HUES6 (cell line): ENCODE measurements at regions not wholly inside any gene's neighbourhood (a gene's known extent, or its start where the extent isn't known, plus 50 kb on each side); places are given as distances from the start of the nearest gene placed in this dataset.

Experiments used
- H3K27ac ChIP-seq: 2 replicates; pipeline ENCODE4 v1.7.0; 2013; ENCODE audit warnings: low read depth, mild to moderate bottlenecking, low read length, inconsistent platforms
- H3K27me3 ChIP-seq: 2 replicates; pipeline ENCODE4 v1.6.1; 2013; ENCODE audit warnings: low read length; ENCODE audit not compliant: control insufficient read depth, insufficient read depth
- H3K36me3 ChIP-seq: 2 replicates; pipeline ENCODE4 v1.6.1; 2013; ENCODE audit warnings: low read length; ENCODE audit not compliant: control insufficient read depth, insufficient read depth
- H3K4me1 ChIP-seq: 2 replicates; pipeline ENCODE4 v1.6.1; 2013; ENCODE audit warnings: low read length; ENCODE audit not compliant: control insufficient read depth, insufficient read depth
- H3K4me3 ChIP-seq: 2 replicates; pipeline ENCODE4 v1.5.1; 2013; ENCODE audit warnings: low read depth, low read length
- H3K9ac ChIP-seq: one replicate; pipeline ENCODE4 v1.6.1; 2013; ENCODE audit warnings: mild to moderate bottlenecking, low read length
- H3K9me3 ChIP-seq: 2 replicates; pipeline ENCODE4 v1.6.1; 2013; ENCODE audit warnings: low read depth, low read length; ENCODE audit not compliant: control insufficient read depth, insufficient read depth

DNA sequence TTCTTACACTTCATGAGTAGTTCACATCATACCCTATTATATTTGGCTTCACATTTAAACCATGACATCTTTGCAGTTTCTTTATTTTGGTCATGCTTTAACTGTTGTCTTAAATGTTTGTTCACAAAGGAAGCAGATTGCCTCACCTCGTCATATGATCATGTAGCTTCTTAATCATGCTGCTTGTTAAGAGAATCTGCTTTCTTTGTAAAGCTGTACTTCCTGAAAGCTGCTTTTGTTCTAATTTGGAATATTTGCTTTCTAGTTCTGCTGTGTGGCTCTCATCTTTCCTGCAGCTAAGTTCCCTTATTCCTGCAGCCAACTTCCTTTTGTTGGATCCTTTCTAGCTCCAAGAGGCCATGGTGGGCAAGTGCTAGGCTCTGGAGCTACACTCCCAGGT lies 62.9 kb upstream of the SIM2 start:
- no peaks in the 10 kb centered on the region for H3K36me3 ChIP-seq
- H3K4me3 ChIP-seq: no peak overlapping the region
- peaks cover 20% of the 10 kb centered on the region for H3K27me3 ChIP-seq
- H3K9ac ChIP-seq: no peak overlapping the region
- H3K27ac ChIP-seq: no peak overlapping the region
- H3K9me3 ChIP-seq: 0 out of 2 replicates have a peak, but pooled peaks cover 10% of the 10 kb centered on the region
- no peaks in the 10 kb centered on the region for H3K4me1 ChIP-seq

DNA sequence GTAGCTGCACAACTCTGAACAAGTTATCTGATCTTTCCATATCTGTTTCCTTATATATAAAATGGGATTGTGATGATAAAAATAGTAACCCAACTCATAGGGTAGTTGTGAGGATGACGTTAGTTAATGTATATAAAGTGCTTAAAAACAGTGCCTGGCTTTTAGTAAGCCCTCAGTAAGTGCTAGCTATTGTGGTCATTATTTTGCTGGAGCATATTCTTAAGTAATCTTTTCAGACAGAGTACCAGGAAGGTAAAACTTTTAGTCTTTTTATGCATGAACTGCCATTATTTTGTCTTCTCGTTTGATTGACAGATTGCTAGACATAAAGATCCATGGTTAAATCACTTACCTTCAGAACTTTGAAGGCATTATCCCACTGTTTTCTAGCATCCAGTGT lies 62.5 kb upstream of the SIM2 start:
- Histone ChIP-seq H3K36me3 (no peaks in the 10 kb centered on the region), H3K9me3 (0 out of 2 replicates have a peak, but pooled peaks cover 10% of the 10 kb centered on the region), H3K27ac (no peak overlapping the region)

DNA sequence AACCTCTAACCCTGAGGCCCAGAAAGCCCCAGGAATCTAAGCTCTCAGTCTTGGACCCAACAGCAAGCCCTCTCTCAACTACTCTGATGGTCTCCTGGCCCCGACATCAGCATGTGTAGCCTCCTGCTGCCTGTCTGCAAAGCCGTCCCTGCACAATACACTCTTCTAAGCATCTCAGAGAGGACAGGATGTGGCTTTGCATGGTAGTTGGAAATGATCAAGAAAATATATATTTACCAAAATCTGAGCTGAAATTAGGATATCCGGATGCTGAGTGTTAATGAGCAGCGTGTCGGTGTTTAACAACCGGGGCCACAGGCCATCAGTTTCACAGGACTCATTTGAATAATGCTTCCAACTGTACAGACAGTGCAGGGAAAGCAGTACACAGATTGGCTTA lies 59.1 kb upstream of the SIM2 start:
- Histone ChIP-seq H3K9ac (no peak overlapping the region), H3K4me3 (no peak overlapping the region), H3K27me3 (no peaks in the 10 kb centered on the region), H3K36me3 (no peaks in the 10 kb centered on the region), H3K4me1 (no peaks in the 10 kb centered on the region), H3K27ac (no peak overlapping the region), H3K9me3 (0 out of 2 replicates have a peak, but pooled peaks cover 8% of the 10 kb centered on the region)

More for the DNA sequence above, 62.5 kb upstream of the SIM2 start:
- no peak overlapping the region for H3K9ac ChIP-seq
- no peaks in the 10 kb centered on the region for H3K4me1 ChIP-seq
- no peak overlapping the region for H3K4me3 ChIP-seq
- peaks cover 16% of the 10 kb centered on the region for H3K27me3 ChIP-seq

DNA sequence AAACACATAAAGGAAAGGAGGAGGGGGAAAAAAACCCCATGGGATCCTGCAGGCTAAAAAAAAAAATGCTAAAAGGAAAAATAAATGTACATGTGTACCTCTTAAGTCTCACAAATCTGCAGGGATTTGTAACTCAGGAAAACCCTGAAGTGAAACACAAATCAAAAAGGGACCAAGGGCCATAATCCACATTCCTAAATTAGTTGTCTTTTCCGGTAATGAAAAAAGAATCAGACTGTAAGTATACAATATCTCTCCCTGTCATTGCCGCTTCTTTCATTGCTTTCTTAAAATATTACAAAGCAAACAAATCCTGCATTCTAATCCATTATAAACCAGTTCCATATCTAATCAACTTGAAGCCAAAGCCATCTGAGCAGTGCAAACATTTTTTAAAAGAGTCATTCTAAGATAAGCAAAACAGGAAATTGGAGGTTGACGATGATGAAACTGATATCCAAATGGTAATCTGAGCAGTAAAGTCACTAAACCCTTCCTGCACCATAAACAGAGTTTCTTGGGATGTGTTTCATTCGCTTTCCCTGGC lies 58.7 kb upstream of the SIM2 start:
- no peak overlapping the region for H3K9ac ChIP-seq
- H3K9me3 ChIP-seq: 0 out of 2 replicates have a peak, but pooled peaks cover 8% of the 10 kb centered on the region
- H3K27ac ChIP-seq: no peak overlapping the region
- H3K27me3 ChIP-seq: no peaks in the 10 kb centered on the region
- H3K4me3 ChIP-seq: no peak overlapping the region
- H3K36me3 ChIP-seq: no peaks in the 10 kb centered on the region
- no peaks in the 10 kb centered on the region for H3K4me1 ChIP-seq

DNA sequence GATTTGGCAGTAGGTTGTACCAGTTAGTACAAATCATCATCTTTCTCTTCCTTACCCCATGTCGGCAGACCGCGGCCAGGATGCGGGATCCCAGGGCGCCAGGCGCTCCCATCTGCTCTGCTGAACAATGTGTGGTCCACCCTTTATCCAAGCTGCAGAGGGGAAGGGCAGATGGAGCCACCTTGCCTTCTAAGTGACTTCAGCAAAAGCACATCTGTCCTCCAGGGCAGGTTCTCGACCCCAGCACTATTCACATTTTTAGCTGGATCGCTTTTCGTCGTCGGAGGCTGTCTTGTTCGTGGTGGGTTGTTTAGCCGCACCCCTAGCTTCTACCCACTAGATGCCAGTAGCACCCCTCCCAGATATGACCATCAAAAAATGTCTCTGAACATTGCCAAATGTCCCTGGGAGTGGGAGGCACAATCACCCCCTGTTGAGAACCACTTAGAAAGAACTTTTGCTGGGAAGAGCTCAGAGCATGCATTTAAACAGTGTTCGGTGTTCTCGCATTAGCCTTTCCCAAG lies 58.1 kb upstream of the SIM2 start:
- Histone ChIP-seq H3K9ac (no peak overlapping the region), H3K27ac (no peak overlapping the region), H3K4me3 (no peak overlapping the region), H3K9me3 (0 out of 2 replicates have a peak, but pooled peaks cover 8% of the 10 kb centered on the region), H3K36me3 (no peaks in the 10 kb centered on the region), H3K4me1 (no peaks in the 10 kb centered on the region), H3K27me3 (no peaks in the 10 kb centered on the region)

DNA sequence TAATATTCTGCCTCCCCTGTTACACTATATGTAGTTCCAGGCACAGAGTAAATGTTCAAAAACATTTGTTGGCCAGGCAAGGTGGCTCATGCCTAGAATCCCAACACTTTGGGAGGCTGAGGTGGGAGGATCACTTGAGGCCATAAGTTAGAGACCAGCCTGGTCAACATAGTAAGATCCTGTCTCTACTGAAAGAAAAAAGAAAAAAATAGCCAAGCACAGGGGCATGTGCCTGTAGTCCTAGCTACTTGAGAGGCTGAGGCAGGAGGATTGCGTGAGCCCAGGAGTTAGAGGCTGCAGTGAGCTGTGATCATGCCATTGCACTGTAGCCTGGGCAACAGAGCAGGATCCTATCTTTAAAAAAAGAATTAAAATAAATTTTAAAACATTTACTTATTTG lies 57.6 kb upstream of the SIM2 start:
- Histone ChIP-seq H3K27me3 (no peaks in the 10 kb centered on the region), H3K4me1 (no peaks in the 10 kb centered on the region), H3K27ac (no peak overlapping the region), H3K36me3 (no peaks in the 10 kb centered on the region), H3K4me3 (no peak overlapping the region), H3K9ac (no peak overlapping the region), H3K9me3 (0 out of 2 replicates have a peak, but pooled peaks cover 5% of the 10 kb centered on the region)

DNA sequence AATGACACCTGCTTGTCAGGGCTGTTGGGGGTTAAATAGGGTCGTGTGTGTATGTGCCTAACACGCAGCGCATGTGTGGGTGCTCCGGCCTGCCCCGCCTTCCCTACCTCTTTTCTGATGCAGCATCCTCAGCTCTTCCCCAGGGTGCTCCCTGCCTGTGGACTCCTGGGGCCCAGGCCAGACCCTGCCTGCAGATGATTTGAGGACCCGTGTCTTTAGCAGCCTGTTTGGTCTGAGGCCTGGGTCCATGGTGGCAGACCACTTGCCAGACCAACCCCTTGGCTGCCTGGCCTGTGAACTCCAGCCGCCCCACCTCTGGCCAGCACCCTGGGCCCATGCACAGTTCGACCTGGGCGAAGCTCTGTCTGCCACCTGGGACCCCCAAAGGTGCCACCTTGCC lies 57.0 kb upstream of the SIM2 start:
- H3K27ac ChIP-seq: no peak overlapping the region
- H3K36me3 ChIP-seq: no peaks in the 10 kb centered on the region
- no peak overlapping the region for H3K9ac ChIP-seq
- H3K9me3 ChIP-seq: no peaks in the 10 kb centered on the region
- H3K4me3 ChIP-seq: no peak overlapping the region
- 0 out of 2 replicates have a peak, but pooled peaks cover under 1% of the 10 kb centered on the region for H3K4me1 ChIP-seq
- no peaks in the 10 kb centered on the region for H3K27me3 ChIP-seq

DNA sequence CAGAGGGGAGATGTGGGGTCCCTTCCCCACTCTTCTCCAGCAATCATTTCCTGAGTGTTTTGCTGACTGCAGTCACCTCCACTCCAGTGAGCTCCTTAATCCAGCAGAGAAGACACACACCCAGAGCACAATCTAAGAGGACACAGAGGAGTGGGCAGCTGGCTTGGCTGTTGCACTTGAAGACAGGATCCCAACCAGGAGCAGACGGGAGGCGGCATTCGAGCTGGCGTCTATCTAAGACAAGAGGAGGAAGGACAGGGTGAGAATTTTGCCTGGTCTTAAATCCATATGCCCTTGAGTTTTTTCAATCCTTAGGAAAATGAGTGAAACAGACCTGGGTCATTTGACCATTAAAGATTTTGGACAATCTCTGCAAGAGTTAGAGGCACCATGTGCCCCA lies 56.1 kb upstream of the SIM2 start:
- Histone ChIP-seq H3K36me3 (no peaks in the 10 kb centered on the region), H3K27ac (no peak overlapping the region), H3K4me1 (peaks cover 9% of the 10 kb centered on the region), H3K4me3 (no peak overlapping the region), H3K9me3 (no peaks in the 10 kb centered on the region), H3K9ac (no peak overlapping the region), H3K27me3 (no peaks in the 10 kb centered on the region)

DNA sequence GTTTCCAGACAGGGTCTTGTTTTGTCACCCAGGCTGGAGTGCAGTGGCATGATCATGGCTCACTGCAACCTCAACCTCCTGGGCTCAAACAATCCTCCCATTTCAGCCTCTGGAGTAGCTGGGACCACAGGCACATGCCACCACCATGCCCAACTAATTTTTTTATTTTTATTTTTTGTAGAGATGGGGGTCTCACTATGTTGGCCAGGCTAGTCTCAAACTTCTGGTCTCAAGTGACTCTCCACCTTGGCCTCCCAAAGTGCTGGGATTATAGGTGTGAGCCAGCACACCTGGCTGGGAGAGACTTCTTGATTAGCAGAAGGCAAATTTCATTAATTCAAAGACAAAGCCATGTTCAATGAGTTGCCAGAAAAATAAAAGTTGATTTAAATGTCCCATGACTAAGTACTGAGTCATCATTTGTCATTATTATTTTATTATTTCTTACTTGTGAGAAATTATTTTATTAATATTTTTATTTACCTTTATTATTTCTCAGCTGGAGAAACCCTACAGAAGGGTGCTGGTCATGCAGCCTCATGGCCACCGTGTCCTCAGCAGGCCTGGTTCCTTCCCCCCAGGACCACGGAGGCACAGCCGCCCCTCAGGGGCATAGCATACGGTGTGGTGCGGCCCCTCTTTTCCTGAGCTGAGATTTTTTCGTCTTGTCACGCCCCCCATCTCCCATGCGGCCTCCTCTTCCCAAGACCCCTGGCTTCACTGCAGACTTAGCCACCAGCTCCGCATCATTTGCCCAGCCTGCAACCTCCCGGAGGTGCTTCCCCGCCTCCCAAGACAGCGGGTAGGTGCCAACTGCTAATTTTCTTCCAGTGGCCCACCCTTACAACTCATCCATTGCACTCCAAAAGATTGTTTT lies 55.3 kb upstream of the SIM2 start:
- H3K9ac ChIP-seq: no peak overlapping the region
- H3K9me3 ChIP-seq: no peaks in the 10 kb centered on the region
- H3K36me3 ChIP-seq: no peaks in the 10 kb centered on the region
- no peak overlapping the region for H3K4me3 ChIP-seq
- no peaks in the 10 kb centered on the region for H3K27me3 ChIP-seq
- peaks cover 10% of the 10 kb centered on the region for H3K4me1 ChIP-seq
- H3K27ac ChIP-seq: no peak overlapping the region

DNA sequence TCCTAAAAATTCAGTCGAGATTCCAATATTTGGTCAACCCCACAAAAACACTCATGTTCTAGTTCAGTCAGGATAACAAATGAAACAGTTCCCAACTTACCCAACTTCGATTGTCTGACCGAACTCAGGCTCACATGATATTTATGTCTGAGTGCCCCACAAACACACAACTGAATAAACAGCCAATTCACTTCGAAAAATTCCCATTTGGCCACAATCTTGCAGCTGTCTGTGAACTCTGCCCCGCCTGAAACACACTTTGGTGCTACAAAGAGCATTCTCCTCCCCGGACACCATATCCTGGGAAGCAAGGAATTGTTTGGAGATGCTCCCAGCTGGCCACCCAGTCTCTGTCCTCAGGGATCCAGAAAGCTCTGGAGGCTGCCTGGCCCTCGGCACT lies 52.9 kb upstream of the SIM2 start:
- peaks cover 10% of the 10 kb centered on the region for H3K4me1 ChIP-seq
- no peak overlapping the region for H3K9ac ChIP-seq
- no peaks in the 10 kb centered on the region for H3K36me3 ChIP-seq
- H3K27me3 ChIP-seq: no peaks in the 10 kb centered on the region
- H3K27ac ChIP-seq: no peak overlapping the region
- H3K4me3 ChIP-seq: no peak overlapping the region
- no peaks in the 10 kb centered on the region for H3K9me3 ChIP-seq

DNA sequence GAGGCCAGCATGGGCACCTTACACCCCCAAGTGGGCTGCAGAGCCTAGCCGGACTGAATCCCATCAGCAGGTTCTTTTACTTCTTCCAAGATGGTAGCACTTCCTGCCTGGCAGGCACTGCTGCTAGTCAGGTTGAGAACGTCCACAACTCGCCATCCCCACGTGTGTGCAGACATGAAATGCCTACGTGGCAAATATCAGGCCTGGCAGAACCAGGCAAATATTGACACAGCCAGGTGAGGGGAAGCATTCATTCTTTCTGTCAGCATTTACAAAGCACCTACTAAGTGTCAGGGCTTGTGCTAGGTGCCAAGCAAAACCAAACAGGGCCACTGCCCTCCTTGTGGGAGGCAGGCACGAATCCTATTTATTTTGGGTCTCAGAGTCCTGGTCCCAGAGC lies 52.3 kb upstream of the SIM2 start:
- no peaks in the 10 kb centered on the region for H3K9me3 ChIP-seq

More for the DNA sequence above, 52.3 kb upstream of the SIM2 start:
- H3K36me3 ChIP-seq: no peaks in the 10 kb centered on the region
- H3K9ac ChIP-seq: peak overlapping the region; percentile 15
- H3K27me3 ChIP-seq: no peaks in the 10 kb centered on the region
- H3K4me3 ChIP-seq: no peak overlapping the region
- H3K27ac ChIP-seq: no peak overlapping the region
- H3K4me1 ChIP-seq: peaks cover 10% of the 10 kb centered on the region
